Forelimb muscle (tissue), 1 donor: ENCODE measurements at regions not wholly inside any gene's neighbourhood (a gene's known extent, or its start where the extent isn't known, plus 50 kb on each side); places are given as distances from the start of the nearest gene placed in this dataset.
"Not testable (repeated sequence)": the region's sequence is repeated elsewhere in the genome, so short reads cannot be mapped to it uniquely, and the experiment has no call there.

Source experiments
- DNase-seq: peaks from one replicate; pipeline ENCODE4 v3.0.0-alpha.2; 2013; ENCODE audit warnings: low read depth

DNA sequence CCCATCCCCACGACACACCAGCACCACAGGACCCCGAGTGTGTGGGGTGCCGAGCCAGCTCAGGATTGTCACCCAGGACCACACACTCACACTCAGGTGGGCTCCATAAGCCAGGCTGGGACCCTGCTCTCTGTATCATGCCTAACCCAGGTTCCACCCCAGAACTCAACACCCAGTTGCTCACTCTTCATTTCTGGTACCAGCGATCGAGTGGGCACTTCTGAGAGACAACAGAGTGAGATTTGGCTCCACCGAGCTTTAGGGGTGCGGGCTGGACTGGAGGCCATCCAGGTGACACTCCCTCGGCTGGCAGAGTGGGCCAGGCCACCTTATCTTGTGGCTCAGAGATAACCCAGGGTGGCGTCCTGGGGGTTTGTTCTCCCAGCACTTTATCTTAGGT, 1323.8 kb downstream of the BRD1 start:
- DNase-seq, result no peak

DNA sequence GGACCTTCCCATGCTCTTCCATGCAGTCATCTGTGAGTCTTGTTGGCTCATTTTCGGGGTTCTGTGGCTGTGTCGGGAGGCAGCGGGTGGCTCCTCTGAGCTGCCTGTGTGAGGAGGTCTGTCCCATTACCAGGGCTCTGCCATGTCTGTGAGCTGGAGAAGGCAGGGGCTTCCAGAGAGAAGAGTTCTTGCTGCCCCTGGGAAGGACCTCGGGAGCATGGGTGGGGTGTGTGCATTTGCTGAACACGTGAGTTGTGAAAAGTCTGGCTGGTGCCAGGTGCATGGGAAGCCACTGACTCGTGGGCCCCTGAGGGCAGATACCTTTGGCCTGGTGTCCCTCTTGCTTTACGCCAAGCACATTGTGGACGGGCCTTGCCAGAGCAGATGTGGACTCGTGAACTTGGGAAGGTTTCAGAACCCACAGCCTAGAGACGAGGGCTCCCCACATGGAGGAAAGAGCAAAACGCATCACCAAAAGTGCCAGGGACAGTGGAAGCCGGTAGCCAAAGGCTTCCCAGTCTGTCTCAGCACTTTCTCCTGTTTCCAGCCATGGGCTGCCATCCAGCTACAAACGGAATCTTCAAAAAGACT, 1324.5 kb downstream of the BRD1 start:
- DNase-seq, result no peak

DNA sequence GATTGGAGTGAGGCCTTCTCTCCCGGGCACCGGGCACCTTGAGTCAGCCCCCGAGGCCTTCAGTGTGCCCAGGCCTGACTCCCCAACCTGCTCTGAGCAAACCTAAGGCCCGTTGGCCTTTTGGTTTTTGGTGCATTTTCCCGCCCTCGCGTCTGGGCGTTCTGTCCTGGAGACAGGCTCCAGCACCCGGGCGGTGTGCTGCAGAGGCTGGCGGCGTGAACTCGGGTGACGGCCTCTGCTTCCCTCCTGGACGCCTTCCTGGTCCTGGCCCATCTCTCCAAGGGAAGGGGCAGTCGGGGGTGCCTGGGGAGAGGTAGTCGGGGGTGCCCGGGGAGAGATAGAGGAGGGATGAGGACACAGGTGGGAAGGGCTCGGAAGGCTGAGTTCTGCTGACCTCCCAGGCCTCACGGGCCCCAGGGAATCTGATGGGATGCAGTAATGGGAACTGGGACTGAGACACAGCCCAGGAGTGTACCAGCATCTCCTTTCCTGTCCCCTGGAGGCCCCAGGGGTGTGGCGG, 1326.4 kb downstream of the BRD1 start:
- DNase-seq, result no peak

DNA sequence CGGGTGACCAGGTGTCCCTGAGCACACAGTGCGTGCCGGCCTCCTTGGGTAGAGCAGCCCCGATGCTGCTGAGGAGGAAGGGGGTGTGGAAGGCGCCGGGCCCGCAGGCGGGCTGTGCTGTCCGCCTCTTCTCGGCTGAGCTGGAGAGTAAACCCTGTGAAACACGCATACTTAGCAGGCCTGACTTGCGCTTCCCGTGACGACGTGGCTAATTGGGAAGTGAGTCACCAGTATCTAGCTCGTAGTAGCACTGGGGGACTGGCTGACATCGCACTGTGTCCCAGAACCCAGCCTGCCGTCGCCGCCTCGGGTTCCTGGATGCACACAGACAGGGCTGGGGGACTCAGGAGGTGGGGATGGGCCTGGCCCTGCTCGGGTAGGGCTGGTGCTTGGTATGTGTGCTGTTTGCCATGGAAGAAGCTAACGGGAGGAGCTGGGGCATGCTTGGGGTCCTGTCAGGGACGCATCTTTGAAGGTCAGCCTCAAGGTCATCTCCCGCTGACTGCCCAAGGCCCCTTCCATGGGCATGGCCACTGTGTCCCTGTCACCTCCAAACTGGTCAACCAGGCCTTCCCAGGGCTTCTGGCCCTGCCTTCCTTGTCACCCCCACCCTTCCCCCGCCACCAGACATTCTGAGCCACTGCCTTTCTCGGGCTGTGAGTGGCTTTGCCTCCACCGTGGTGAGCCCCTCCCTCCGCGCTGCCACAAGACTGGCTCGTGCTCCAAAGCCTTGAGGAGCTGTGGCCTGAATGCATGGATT, 1327.0 kb downstream of the BRD1 start:
- DNase-seq, result no peak

DNA sequence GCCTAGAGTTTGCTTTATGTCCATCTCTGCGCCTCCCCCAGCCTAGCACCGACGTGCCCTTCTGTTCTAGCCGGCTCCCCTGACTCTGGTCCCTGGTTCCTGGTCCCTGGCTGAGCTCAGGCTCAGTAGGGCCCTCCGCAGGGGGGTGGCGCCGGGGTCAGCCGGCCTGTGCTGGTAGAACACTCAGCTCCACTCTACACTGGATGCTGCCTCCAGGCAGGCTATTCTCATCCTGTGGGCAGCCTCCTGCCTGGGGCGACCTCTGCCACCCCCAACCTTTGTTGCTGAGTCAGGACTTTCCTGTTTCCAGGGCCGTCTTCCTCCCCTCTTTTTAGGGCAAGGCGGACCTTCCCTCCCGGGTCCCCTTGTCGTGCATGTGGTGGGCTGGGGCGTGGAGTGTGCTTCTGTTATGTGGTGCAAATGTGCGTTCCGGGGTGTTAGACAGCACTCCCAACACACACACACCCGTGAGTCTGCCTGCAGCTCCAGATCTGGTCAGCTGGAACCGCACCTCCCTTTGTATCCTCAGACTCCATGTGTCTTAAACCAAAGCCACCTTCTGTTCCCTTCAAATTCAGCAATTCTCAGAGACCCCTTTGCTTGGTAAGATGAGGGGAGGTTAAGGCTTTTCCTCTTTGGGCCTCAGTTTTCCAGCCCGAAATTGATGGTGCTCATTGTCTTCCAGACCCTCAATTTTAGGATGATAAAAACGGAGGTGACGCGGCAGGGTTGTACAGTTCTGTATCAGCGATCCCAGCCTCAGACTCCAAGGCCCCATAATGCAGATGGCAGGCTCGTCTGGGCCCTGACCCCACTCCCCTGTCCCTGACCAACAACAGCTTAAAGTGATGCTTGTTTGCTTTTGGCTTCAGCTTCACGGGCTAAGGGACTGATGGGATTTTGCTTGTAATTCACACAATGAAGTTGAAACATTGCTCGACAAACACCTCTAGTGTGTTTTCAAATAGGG, 1327.9 kb downstream of the BRD1 start:
- DNase-seq, result no peak

DNA sequence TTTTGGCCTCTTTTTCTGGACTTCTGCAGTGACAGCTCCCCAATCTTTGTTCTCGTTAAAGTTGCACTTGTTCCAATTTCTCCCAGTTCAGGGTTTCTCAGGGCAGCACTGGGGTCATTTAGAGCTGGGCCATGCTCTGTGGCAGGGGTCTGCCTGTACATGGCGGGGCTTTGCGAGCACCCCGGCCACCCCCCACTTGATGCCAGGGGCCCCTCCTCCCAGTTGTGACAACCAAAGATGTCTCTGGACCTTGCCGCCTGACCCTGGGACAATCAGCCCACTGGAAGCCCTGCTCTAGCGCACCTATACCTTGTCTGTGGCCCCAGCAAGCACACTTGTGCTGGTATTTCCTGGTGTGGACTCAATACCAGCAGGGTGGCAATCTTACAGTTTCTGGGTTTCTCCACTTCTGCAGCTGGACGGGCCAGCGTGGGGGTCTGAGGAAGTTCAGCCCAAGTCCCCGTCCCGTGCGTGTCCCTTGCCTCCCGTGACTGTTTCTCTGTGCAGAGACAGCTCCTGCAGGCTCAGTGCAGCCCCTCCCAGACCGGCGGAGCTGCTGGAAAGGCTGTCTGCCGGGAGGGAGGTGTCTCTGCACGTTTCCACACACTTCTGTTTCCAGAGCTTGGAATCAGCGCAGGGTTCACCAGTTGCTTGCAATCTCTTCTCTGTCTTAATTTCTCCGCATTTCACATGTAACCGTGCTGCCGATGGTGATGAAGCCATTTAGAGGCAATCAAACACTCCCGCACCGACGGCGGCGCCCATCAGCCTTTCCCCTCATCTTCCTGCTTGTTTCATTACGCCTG, 1328.9 kb downstream of the BRD1 start:
- DNase-seq, result no peak

DNA sequence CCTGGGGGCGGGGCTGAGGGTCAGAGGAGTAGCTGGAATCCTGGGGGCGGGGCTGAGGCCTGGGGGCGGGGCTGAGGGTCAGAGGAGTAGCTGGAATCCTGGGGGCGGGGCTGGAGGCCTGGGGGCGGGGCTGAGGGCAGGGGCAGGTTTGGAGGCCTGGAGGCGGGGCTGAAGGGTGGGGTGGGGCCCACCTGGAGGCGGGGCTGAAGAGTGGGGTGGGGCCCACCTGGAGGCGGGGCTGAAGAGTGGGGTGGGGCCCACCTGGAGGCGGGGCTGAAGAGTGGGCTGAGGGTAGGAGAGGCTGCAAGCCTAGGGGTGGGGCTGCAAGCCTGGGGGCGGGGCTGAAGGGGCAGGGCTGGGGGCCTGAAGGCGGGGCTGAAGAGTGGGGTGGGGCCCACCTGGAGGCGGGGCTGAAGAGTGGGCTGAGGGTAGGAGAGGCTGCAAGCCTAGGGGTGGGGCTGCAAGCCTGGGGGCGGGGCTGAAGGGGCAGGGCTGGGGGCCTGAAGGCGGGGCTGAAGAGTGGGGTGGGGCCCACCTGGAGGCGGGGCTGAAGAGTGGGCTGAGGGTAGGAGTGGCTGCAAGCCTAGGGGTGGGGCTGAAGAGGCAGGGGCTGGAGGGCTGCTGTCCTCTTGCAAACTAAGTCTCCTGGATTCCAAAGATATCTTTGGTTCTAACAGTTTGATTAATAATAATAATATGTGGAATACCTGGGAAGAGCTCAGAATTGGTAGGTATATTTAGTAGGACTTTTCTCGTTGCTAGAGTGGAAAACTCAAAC, 1329.7 kb downstream of the BRD1 start:
- DNase-seq, result not testable (repeated sequence)

DNA sequence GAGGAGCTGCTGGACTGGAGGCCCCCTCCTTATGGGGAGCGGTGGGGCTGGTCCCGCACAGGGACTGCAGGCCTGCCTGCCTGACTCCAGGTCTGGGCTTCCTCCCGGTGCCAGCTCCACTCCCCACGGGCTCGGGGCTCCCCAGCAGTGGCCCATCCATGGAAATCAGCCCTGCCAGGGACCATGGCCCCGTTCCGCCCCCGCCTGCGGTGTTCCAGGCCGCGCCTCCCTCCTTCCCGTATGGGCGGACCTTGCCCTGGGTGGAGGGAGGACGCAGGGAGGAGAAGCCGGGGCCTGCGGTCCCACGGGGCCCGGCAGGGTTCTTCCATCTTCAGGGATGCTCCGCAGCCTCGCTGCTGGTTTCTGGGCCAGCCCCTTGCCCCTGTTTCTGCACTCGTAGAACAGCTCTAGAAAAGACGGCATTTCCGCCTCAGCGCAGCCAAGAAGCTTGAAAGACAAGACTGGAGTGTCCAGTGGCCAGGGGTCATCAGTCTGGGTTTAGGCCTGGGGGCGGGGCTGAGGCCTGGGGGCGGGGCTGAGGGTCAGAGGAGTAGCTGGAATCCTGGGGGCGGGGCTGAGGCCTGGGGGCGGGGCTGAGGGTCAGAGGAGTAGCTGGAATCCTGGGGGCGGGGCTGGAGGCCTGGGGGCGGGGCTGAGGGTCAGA, 1330.6 kb downstream of the BRD1 start:
- DNase-seq, result no peak

DNA sequence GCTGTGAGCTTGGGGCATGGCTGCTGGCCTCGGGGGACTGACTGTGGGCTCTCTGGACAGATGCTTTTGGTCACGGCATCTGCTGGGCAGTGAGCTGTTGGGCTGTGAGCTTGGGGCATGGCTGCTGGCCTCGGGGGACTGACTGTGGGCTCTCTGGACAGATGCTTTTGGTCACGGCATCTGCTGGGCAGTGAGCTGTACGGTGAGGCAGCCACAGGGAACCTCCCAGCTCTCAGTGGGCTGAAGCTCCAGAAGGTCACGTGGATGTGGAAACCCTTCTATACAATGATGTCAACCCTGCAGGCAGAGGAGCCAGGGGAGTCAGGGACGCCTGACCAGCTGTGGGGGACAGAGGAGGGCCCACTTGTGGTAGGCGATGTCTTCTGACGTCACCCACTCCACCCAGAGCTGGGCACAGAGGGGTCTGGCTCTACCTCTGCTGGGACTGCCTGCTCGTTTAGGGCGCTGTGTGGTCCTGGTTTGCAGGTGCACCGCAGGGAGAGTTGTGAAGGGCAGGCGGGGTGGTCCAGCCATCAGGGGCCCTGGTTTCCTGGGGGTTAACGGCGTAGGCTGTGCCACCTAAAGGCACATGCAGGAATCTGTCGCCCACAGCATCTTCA, 1331.3 kb downstream of the BRD1 start:
- DNase-seq, result no peak

DNA sequence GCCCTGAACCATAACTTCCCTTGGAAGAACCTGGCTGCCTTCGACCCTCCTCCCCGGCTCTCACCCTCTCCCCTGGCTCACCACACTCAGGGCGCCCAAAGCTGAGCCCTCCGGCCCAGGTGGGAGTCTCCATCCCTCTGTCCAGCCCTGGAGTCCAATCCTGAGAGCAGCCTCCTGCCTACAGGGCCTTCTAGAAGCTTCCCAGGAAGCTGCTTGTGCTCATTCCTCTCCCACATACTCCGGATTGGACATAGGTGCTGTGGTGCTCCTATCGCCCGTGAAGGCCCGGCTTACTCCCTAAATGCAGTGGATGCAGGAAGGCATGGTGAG, 1332.0 kb downstream of the BRD1 start:
- DNase-seq, result no peak

DNA sequence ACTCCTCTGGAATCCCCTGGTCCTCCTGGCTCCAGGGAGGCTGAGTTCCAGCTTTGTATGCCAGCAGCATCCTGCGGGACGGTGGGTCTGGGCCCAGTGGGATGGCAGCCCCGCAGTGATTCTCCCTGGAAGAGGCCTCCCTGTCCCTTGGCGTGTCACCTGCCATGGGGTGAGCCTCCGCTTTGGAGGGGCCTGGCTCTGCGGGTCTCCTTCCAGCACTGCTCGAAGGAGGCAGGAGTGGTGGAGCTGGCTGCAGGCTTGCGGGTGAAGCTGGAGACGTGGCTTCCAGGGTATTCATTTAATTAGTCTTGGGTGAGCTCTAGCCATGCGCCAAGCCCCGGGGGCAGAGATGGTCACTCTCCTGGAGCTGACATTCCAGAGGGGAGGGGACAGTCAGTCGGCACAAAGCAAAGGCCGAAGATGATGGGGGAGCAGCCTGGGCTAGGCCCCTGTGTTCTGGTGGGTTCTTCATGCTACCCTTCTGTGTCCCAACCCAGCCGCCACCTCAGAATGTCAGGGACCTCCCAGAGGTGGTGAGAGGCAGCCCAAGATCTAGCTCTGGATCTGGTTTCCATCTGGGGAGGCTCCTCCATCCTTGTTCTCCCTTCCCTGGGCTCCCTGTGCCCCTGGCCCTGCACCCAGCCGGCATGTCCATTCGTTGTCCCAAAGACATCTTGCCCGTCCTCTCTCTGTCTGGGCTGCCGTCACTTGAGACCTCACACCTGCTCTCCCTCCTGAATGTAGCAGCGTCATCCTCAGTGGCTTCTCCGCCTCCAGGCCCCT, 1332.5 kb downstream of the BRD1 start:
- no peak for DNase-seq

DNA sequence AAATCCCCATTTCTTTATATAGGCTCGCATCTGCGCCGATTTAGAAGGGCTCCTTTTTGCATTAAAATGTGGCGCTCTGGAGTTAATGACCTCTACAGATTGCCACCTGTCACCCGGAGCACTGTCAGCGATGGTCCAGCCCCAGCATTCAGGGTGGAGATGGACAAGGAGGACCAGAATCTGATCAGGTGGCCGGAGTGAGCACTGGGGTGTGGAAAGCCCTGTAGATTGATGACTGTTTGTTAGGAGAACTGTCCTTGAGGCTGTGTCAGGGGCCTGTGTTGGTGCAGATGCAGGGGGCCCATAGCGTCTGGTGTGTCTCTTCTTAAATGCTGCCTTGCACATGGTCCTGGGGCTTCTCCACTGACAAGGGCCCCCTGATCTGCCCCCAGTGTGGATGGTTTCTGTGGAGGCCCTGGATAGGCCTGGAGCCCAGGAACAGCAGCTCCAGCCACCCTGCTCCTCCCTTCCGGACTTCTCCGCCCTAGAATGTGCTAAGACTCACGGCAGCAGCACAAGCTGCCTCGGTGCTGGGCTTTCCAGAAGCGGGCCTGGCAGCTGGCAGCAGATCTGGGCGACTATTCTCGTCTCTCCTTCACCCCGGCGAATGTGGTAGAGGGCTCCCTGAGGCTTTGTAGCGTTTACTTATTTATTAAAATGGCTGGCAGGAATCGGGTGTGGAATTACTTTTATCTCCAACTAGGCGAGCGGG, 1333.3 kb downstream of the BRD1 start:
- DNase-seq, result no peak

DNA sequence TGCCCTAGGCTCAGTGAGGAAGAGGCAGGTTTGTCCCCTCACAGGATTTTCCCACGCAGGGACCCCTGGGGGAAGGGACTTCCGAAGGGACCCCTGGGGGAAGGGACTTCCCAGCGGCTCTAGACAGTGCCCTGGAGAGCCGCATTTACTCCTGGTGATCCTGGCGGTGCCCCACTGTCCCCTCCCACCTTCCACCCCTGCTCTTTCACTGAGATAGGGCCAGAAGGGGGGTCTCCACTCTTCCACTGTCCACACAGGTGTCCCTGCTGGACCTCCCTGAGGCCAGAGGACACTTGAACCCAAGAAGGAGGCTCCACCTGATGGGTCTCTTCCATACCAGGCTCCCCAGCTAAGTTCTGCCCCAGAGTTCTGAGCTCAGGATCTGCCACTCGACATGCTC, 1333.9 kb downstream of the BRD1 start:
- DNase-seq, result no peak

DNA sequence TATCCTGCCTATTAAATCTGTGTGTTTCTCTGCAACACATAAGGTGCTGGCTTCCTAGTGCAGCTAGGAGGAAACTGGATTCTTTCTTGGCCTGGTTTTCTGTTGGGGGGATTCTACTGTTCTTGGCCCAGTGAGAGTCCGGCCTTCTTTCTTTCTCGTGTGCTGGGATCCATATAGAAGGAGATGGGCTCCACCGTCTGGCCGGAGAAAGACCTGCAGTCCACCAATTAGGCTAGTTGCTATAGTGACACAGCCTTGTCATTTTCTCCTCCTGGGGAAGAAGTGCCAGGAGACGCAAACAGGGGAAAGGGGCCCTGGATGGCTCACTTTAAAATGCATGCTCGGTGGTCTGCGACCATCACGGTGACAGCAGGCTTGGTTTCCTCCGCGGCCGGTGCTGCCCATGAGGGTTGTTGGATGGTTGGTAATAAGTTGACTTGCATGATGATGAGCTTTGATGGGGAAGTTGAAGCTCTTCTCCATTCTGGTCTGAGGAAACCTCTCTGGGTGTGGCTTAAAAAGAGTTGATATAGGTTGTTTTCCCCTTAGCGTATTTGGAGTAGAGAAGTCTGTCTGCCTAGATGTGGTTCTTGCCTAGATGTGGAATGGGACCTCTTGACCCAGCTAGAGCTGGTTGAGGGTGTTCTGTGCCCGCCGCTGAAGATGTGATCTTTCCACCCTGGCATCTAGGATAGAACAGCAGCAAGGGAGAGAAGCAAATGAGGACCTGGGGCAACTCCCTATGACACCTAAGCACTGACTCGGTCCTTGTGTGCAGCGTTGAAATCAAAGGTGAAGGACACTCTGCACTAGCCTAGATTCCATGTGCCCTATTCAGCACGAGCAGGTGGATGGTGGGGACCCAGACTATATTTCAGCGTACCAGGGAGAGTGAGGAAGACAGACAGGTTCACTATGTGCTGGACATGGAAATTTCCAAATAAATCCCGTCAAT, 1335.0 kb downstream of the BRD1 start:
- peak; percentile 55 for DNase-seq

DNA sequence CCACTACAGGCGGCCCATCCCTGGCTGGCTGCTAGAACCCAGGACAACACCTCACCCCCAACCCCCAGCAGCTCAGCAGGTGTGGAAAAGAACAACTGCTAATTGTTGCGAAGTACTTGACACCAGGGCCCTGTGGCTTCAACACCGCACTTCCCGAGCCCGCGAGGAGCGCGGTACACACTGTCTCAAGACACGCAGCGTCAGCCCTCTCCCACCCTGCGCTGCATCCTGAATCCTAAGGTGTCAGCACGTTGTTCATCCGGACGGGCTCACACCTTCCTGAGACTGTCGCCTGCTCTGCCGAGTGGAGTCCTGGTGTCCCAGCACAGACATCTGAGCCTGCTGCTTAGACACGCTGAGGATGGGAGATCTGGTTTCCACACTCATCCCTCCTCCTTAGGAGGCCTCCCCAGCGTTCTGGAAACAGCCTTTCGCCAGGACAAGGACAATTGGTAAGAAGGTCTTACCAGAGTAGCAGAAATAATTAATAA, 1336.2 kb downstream of the BRD1 start:
- DNase-seq, result no peak

DNA sequence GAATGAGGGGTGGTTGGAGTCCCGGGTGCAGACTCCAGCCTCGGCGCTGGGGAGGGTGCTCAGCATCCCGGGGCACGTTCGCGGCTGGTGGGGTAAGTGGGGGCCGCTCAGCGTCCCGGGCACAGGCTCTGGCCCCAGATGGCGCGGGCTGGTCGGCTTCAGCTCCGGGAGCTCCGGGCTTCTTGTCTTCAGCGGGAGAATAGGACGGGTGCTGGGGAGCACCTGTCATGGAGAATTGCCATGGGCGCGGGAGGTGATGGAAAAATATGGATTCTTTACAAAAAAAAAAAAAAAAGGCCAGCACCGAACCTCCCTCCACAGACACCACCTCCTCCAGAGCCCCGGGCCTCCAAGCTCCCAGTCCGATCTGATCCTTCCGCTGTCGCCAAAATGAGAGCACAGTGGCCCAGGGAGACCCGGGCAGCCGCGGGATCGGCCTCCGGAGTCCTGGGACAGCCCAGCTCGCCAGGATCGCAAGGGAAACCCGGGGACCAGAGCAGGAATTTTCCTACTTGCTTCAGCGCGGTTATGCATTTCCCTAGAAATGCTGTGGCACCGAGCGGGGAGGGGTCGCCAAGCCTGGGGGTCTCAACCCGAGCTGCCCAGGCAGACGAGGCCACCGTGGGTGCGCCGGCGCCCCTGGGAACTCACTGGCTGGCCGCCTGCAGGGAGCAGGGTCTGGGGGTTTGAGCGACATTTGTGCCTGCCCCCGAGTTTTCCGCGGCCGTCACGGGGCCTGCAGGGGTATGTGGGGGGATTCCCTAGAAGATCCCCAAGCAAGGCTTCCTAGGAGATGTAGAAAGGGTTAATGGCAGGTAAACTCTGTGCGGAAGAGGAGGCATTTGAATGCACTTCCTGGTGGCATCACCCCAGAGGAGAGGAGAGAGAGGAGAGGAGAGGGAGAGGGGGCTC, 1336.9 kb downstream of the BRD1 start:
- no peak for DNase-seq
